ENCODE measurements at regions not wholly inside any gene's neighbourhood (a gene's known extent, or its start where the extent isn't known, plus 50 kb on each side); places are given as distances from the start of the nearest gene placed in this dataset.
"Not testable (repeated sequence)": the region's sequence is repeated elsewhere in the genome, so short reads cannot be mapped to it uniquely, and the experiment has no call there.

- DNase-seq (ENCODE audit: low read depth), result no peak
Observed at GRCh38 chr15:62413153-62413552, 248.1 kb upstream of the C2CD4B start.

GRCh38 chr15:62413786-62414185 is 248.7 kb upstream of the C2CD4B start:
- no peak for DNase-seq (ENCODE audit: low read depth)

GRCh38 chr15:62415498-62415897 is 250.4 kb upstream of the C2CD4B start:
- no peak for DNase-seq (ENCODE audit: low read depth)

GRCh38 chr15:62416526-62416925 is 251.4 kb upstream of the C2CD4B start:
- DNase-seq (ENCODE audit: low read depth), result no peak

- no peak for DNase-seq (ENCODE audit: low read depth)
Observed at GRCh38 chr15:62417439-62417838, 252.4 kb upstream of the C2CD4B start.

- DNase-seq (ENCODE audit: low read depth), result not testable (repeated sequence)
Observed at GRCh38 chr15:62418496-62418895, 253.4 kb upstream of the C2CD4B start.

- no peak for DNase-seq (ENCODE audit: low read depth)
Observed at GRCh38 chr15:62419192-62419591, 254.1 kb upstream of the C2CD4B start.

- DNase-seq (ENCODE audit: low read depth), result not testable (repeated sequence)
Observed at GRCh38 chr15:62420371-62420770, 255.3 kb upstream of the C2CD4B start.

- no peak for DNase-seq (ENCODE audit: low read depth)
Observed at GRCh38 chr15:62421289-62421688, 256.2 kb upstream of the C2CD4B start.

- DNase-seq (ENCODE audit: low read depth), result no peak
Observed at GRCh38 chr15:62426387-62426956, 261.4 kb upstream of the C2CD4B start.

GRCh38 chr15:62428259-62428658 is 263.2 kb upstream of the C2CD4B start:
- no peak for DNase-seq (ENCODE audit: low read depth)

- DNase-seq (ENCODE audit: low read depth), result no peak
Observed at GRCh38 chr15:62428851-62429598, 263.9 kb upstream of the C2CD4B start.

GRCh38 chr15:62430056-62430455 is 265.0 kb upstream of the C2CD4B start:
- DNase-seq (ENCODE audit: low read depth), result no peak

GRCh38 chr15:62430552-62430951 is 265.5 kb upstream of the C2CD4B start:
- no peak for DNase-seq (ENCODE audit: low read depth)

GRCh38 chr15:62431008-62431797 is 266.1 kb upstream of the C2CD4B start:
- DNase-seq (ENCODE audit: low read depth), result no peak

GRCh38 chr15:62431817-62432216 is 266.7 kb upstream of the C2CD4B start:
- no peak for DNase-seq (ENCODE audit: low read depth)

GRCh38 chr15:62432702-62433398 is 267.8 kb upstream of the C2CD4B start:
- DNase-seq (ENCODE audit: low read depth), result no peak

GRCh38 chr15:62436235-62436634 is 271.1 kb upstream of the C2CD4B start:
- DNase-seq (ENCODE audit: low read depth), result no peak

GRCh38 chr15:62437753-62438152 is 272.7 kb upstream of the C2CD4B start:
- no peak for DNase-seq (ENCODE audit: low read depth)

- DNase-seq (ENCODE audit: low read depth), result no peak
Observed at GRCh38 chr15:62439543-62440016, 274.5 kb upstream of the C2CD4B start.

GRCh38 chr15:62440362-62441105 is 275.4 kb upstream of the C2CD4B start:
- no peak for DNase-seq (ENCODE audit: low read depth)

Data from activated T-helper 9 cell treated with anti-CD3 and anti-CD28 coated beads, Interleukin-2, amount 50 U/mL, for 16 hours (primary cell).